DND-41 (cell line): ENCODE measurements at regions not wholly inside any gene's neighbourhood (a gene's known extent, or its start where the extent isn't known, plus 50 kb on each side); places are given as distances from the start of the nearest gene placed in this dataset.

Source experiments
- ATAC-seq: fragments of 200-7000 bp; cut with Tn5 transposase; 3 replicates; pipeline ENCODE4 v1.9.1; 2021; ENCODE audit warnings: low read depth; ENCODE audit not compliant: insufficient read depth
- DNase-seq: peaks from one replicate; pipeline ENCODE4 v3.0.0-alpha.2; 2020
- H2AFZ ChIP-seq: 2 replicates; pipeline ENCODE4 v1.6.0; 2012; ENCODE audit warnings: low read depth, low read length
- H3K27ac ChIP-seq: 2 replicates; pipeline ENCODE4 v1.5.1; 2012; ENCODE audit warnings: low read length, inconsistent platforms
- H3K27me3 ChIP-seq: fragments of 200-600 bp; sonication (generic); 2 replicates; pipeline ENCODE4 v1.6.0; 2012; ENCODE audit warnings: low read length, mild to moderate bottlenecking, inconsistent platforms; ENCODE audit not compliant: insufficient read depth, poor library complexity
- H3K36me3 ChIP-seq: 2 replicates; pipeline ENCODE4 v1.5.1; 2012; ENCODE audit warnings: low read length, inconsistent platforms; ENCODE audit not compliant: insufficient read depth
- H3K4me1 ChIP-seq: 2 replicates; pipeline ENCODE4 v1.5.1; 2012; ENCODE audit warnings: mild to moderate bottlenecking, low read length; ENCODE audit not compliant: insufficient read depth
- H3K4me2 ChIP-seq: 2 replicates; pipeline ENCODE4 v1.6.0; 2012; ENCODE audit warnings: mild to moderate bottlenecking, moderate library complexity, low read length, inconsistent platforms; ENCODE audit not compliant: insufficient read depth
- H3K4me3 ChIP-seq, 2 experiments: fragments of 200-600 bp in 1 of 2; shearing (Covaris generic) in 1 of 2; 2 replicates each; pipeline ENCODE4 v1.5.1; 2012 to 2016; ENCODE audit warnings: inconsistent platforms in 2 of 2, low read length in 2 of 2, mild to moderate bottlenecking in 2 of 2, low read depth in 1 of 2, moderate library complexity in 1 of 2
- H3K79me2 ChIP-seq: 2 replicates; pipeline ENCODE4 v1.6.0; 2012; ENCODE audit warnings: low read length, inconsistent platforms; ENCODE audit not compliant: insufficient read depth
- H3K9ac ChIP-seq: 2 replicates; pipeline ENCODE4 v1.6.0; 2012; ENCODE audit warnings: low read depth, mild to moderate bottlenecking, inconsistent platforms, low read length, moderate library complexity
- H3K9me3 ChIP-seq: 2 replicates; pipeline ENCODE4 v1.5.1; 2012; ENCODE audit warnings: low read length, moderate library complexity, mild to moderate bottlenecking, inconsistent platforms; ENCODE audit not compliant: insufficient read depth, severe bottlenecking
- H4K20me1 ChIP-seq: 2 replicates; pipeline ENCODE4 v1.6.0; 2012; ENCODE audit warnings: low read length; ENCODE audit not compliant: insufficient read depth
- EZH2 ChIP-seq: IDR thresholded peaks from 3 replicates; pipeline ENCODE4 v1.6.1; 2012; ENCODE audit warnings: borderline replicate concordance, low read depth, mild to moderate bottlenecking, moderate library complexity, low read length, inconsistent platforms; ENCODE audit not compliant: severe bottlenecking
- TF ChIP-seq, protein P1 (sequence below): IDR thresholded peaks from 2 replicates; pipeline ENCODE4 v1.5.1; 2012; ENCODE audit warnings: borderline replicate concordance, low read length, moderate library complexity, mild to moderate bottlenecking; ENCODE audit not compliant: poor library complexity, severe bottlenecking; ENCODE audit errors: extremely low read depth

DNA sequence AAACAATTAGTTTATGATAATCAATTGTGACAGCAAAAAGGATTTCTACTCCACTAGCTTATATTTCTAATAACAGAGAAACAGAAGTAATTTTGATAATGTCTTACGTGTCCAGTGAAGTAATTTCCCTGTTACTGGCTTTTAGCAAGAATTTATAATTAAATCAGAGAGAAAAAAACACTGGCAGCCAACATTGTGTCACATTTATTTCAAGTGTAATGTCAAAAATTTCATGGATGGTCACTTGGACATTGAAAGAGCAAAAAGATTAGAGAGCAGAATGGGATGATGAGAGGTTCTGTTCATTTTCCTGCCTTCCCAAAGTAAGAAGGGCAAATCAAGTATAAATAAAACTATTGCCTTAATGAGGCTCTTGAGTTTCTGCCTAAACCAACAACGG is 239.3 kb upstream of the SEMA6A start:
- Histone ChIP-seq H3K4me3 (no peak overlapping the region), H3K9ac (no peak overlapping the region), H3K27ac (no peak overlapping the region), H3K36me3 (no peaks in the 10 kb centered on the region), H3K4me2 (no peak overlapping the region), H4K20me1 (no peaks in the 10 kb centered on the region), H3K79me2 (no peaks in the 10 kb centered on the region), H3K4me1 (no peaks in the 10 kb centered on the region), H3K9me3 (no peaks in the 10 kb centered on the region), H2AFZ (no peak overlapping the region), H3K27me3 (no peaks in the 10 kb centered on the region)
- TF ChIP-seq, protein P1, sequence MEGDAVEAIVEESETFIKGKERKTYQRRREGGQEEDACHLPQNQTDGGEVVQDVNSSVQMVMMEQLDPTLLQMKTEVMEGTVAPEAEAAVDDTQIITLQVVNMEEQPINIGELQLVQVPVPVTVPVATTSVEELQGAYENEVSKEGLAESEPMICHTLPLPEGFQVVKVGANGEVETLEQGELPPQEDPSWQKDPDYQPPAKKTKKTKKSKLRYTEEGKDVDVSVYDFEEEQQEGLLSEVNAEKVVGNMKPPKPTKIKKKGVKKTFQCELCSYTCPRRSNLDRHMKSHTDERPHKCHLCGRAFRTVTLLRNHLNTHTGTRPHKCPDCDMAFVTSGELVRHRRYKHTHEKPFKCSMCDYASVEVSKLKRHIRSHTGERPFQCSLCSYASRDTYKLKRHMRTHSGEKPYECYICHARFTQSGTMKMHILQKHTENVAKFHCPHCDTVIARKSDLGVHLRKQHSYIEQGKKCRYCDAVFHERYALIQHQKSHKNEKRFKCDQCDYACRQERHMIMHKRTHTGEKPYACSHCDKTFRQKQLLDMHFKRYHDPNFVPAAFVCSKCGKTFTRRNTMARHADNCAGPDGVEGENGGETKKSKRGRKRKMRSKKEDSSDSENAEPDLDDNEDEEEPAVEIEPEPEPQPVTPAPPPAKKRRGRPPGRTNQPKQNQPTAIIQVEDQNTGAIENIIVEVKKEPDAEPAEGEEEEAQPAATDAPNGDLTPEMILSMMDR, result no peak
- TF ChIP-seq EZH2, result no peak
- ATAC-seq, result no peak
- DNase-seq, result no peak

DNA sequence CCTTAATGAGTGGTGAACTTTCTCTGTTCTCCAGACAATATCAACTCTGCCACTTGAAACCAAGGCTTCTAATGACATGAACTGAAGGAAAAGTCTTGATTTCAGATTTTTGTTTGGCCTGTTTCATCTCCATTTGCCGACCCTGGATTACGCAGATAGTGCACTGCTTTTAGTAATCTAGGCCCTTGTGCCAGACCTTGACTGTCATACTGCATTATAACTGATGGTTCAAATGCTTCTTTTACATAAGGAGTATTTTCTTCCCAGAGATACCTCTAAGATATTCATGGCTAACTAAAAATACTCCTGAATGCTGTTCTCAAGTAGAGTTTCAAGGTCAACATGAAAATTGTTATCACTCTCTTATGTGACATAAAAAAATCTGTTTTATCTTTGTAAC is 238.7 kb upstream of the SEMA6A start:
- H3K4me3 ChIP-seq, result no peak overlapping the region
- no peak overlapping the region for H3K9ac ChIP-seq
- no peak overlapping the region for H3K27ac ChIP-seq
- H3K9me3 ChIP-seq, result no peaks in the 10 kb centered on the region
- H3K27me3 ChIP-seq, result no peaks in the 10 kb centered on the region
- no peaks in the 10 kb centered on the region for H3K79me2 ChIP-seq
- H4K20me1 ChIP-seq, result no peaks in the 10 kb centered on the region
- no peaks in the 10 kb centered on the region for H3K4me1 ChIP-seq
- ATAC-seq (no peak), DNase-seq (no peak)
- no peak for TF ChIP-seq EZH2
- TF ChIP-seq, protein P1, result no peak
- no peak overlapping the region for H3K4me2 ChIP-seq
- no peak overlapping the region for H2AFZ ChIP-seq
- H3K36me3 ChIP-seq, result no peaks in the 10 kb centered on the region

DNA sequence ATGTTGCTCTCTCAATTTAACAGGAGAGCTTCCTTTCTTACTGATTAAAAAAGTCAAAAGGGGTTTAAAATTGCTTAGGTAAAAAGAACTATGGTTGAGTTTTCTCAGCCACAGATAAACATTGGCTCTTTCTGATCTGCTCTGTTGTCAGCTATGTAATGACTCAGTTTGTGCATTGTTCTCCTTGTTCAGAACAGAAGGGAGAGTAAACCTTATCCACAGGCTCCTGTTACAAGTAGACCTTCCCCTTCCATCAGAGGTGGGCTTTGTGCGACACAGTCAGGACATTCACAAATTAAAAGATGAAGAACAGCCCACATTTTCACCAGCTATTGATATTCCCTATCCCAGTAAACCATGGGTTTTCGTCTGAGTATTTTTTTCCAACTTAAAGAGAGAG is 236.3 kb upstream of the SEMA6A start:
- H3K4me1 ChIP-seq, result no peaks in the 10 kb centered on the region
- no peak for TF ChIP-seq EZH2
- TF ChIP-seq, protein P1, result no peak
- no peaks in the 10 kb centered on the region for H3K79me2 ChIP-seq
- H3K27ac ChIP-seq, result no peak overlapping the region
- no peaks in the 10 kb centered on the region for H3K36me3 ChIP-seq
- no peak for ATAC-seq
- no peaks in the 10 kb centered on the region for H3K9me3 ChIP-seq
- H3K4me3 ChIP-seq, result no peak overlapping the region
- no peaks in the 10 kb centered on the region for H3K27me3 ChIP-seq
- no peaks in the 10 kb centered on the region for H4K20me1 ChIP-seq
- DNase-seq, result no peak
- no peak overlapping the region for H2AFZ ChIP-seq
- H3K9ac ChIP-seq, result no peak overlapping the region
- no peak overlapping the region for H3K4me2 ChIP-seq

DNA sequence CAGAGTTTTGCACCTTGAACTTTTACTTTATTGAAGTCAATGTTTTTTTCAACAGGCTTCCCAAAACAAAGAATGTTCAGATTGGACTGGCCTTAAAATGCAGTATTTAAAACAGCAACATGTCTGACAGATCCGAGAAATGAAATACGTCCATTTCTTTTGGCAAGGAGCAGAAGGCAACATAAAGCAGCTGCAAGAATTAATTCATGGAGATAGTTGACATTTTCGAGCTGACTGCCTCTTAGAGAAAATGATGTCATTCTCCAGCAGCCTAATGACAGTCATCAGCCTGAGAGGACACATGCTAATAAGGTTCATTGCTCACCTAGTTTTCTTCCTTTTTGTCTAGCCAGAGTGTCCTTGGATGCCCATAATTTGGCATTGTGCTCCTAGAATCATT is 232.2 kb upstream of the SEMA6A start:
- ATAC-seq, result no peak

More for the DNA sequence above, 232.2 kb upstream of the SEMA6A start:
- Histone ChIP-seq H4K20me1 (no peaks in the 10 kb centered on the region), H3K27ac (no peak overlapping the region), H3K36me3 (no peaks in the 10 kb centered on the region), H3K9ac (no peak overlapping the region), H3K4me1 (no peaks in the 10 kb centered on the region), H3K79me2 (no peaks in the 10 kb centered on the region), H3K27me3 (no peaks in the 10 kb centered on the region), H3K4me3 (no peak overlapping the region), H3K9me3 (no peaks in the 10 kb centered on the region), H3K4me2 (no peak overlapping the region), H2AFZ (no peak overlapping the region)
- no peak for DNase-seq
- TF ChIP-seq, protein P1, result no peak
- TF ChIP-seq EZH2, result no peak
